Smooth muscle cell (in vitro differentiated cells): ENCODE measurements at regions not wholly inside any gene's neighbourhood (a gene's known extent, or its start where the extent isn't known, plus 50 kb on each side); places are given as distances from the start of the nearest gene placed in this dataset.

Experiments
- DNase-seq: peaks from one replicate; lab custom pipeline; 2025; ENCODE audit not compliant: unreplicated experiment; lab: John Stamatoyannopoulos, UW
- H2AFZ ChIP-seq: fragments of 200-600 bp; sonication (generic); 2 replicates; pipeline ENCODE4 v1.6.0; 2016; ENCODE audit warnings: antibody characterized with exemption, low read depth, mild to moderate bottlenecking
- H3F3A ChIP-seq: fragments of 200-600 bp; sonication (generic); 2 replicates; pipeline ENCODE4 v1.6.0; 2017; ENCODE audit warnings: antibody characterized with exemption, low read depth
- H3K27ac ChIP-seq: fragments of 200-600 bp; sonication (generic); 2 replicates; pipeline ENCODE4 v1.5.1; 2016; ENCODE audit warnings: low read depth, mild to moderate bottlenecking
- H3K27me3 ChIP-seq: fragments of 200-600 bp; sonication (generic); 2 replicates; pipeline ENCODE4 v1.6.1; 2016; ENCODE audit warnings: low read depth, mild to moderate bottlenecking
- H3K36me3 ChIP-seq: fragments of 200-600 bp; sonication (generic); 2 replicates; pipeline ENCODE4 v1.5.1; 2016; ENCODE audit warnings: low read depth
- H3K4me1 ChIP-seq: fragments of 200-600 bp; sonication (generic); 2 replicates; pipeline ENCODE4 v1.5.1; 2016; ENCODE audit warnings: low read depth
- H3K4me2 ChIP-seq: fragments of 200-600 bp; sonication (generic); 2 replicates; pipeline ENCODE4 v1.6.0; 2016; ENCODE audit warnings: mild to moderate bottlenecking
- H3K4me3 ChIP-seq: fragments of 200-600 bp; sonication (generic); 2 replicates; pipeline ENCODE4 v1.5.1; 2016; ENCODE audit warnings: mild to moderate bottlenecking
- H3K79me2 ChIP-seq: fragments of 200-600 bp; sonication (generic); 2 replicates; pipeline ENCODE4 v1.6.0; 2016; ENCODE audit warnings: low read depth, mild to moderate bottlenecking
- H3K9ac ChIP-seq: fragments of 200-600 bp; sonication (generic); 2 replicates; pipeline ENCODE4 v1.6.0; 2016; ENCODE audit warnings: low read depth
- H3K9me3 ChIP-seq: fragments of 200-600 bp; sonication (generic); replicated peaks from 2 replicates; pipeline ENCODE4 v1.5.1; 2016; ENCODE audit warnings: low read depth
- H4K20me1 ChIP-seq: fragments of 200-600 bp; sonication (generic); 2 replicates; pipeline ENCODE4 v1.6.0; 2016; ENCODE audit warnings: low read depth
- CTCF ChIP-seq: fragments of 200-600 bp; sonication (generic); IDR thresholded peaks from 2 replicates; pipeline ENCODE4 v1.5.1; 2017; ENCODE audit warnings: borderline replicate concordance, mild to moderate bottlenecking, antibody characterized with exemption; ENCODE audit not compliant: insufficient read depth, poor library complexity, severe bottlenecking
- WGBS: methylation state at CpG from one replicate; pipeline ENCODE4 v1.1.7; 2016; ENCODE audit warnings: low lambda C conversion rate; 5-methylcytosine and 5-hydroxymethylcytosine counted together

DNA sequence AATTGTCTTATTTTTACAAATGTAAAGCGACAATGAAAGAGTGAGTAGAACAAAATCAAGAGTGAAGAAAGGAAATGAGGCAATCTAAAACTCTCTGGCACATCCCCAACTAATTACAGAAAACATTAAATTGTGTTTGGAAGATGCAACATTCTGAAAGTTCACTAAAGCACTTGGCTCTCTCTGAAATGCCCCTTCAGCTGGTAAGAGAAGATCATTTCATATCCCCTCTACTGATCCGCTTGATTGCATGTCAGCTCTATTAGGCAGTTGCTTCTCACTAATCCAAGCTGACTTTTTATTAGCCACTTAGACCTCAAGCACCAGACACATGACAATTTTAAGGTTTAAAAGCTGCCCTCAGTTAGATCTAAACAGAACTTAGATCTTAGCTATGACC, 262.8 kb upstream of the PRMT6 start:
- Histone ChIP-seq H3K27ac (no peak overlapping the region), H3K4me2 (no peak overlapping the region), H3K4me1 (no peaks in the 10 kb centered on the region), H3K4me3 (no peak overlapping the region), H3K36me3 (no peaks in the 10 kb centered on the region), H4K20me1 (no peaks in the 10 kb centered on the region), H3K9me3 (no peaks in the 10 kb centered on the region), H2AFZ (no peak overlapping the region), H3K27me3 (no peaks in the 10 kb centered on the region), H3K9ac (no peak overlapping the region), H3F3A (no peaks in the 10 kb centered on the region), H3K79me2 (no peaks in the 10 kb centered on the region)
- no peak for DNase-seq
- TF ChIP-seq CTCF, result no peak
- 83% methylated on average over 2 of the region's 2 CpGs for WGBS

- Histone ChIP-seq H3K79me2 (no peaks in the 10 kb centered on the region), H3K9ac (no peak overlapping the region), H4K20me1 (no peaks in the 10 kb centered on the region), H3K36me3 (no peaks in the 10 kb centered on the region), H3F3A (no peaks in the 10 kb centered on the region), H3K27me3 (no peaks in the 10 kb centered on the region), H3K27ac (no peak overlapping the region), H3K4me2 (no peak overlapping the region), H2AFZ (no peak overlapping the region), H3K4me1 (no peaks in the 10 kb centered on the region), H3K4me3 (no peak overlapping the region), H3K9me3 (no peaks in the 10 kb centered on the region)
- WGBS, result 72% methylated on average over 4 of the region's 4 CpGs
- TF ChIP-seq CTCF, result no peak
- no peak for DNase-seq
These were observed 257.5 kb upstream of the PRMT6 start for GRCh38 chr1:106798991-106799390.

DNA sequence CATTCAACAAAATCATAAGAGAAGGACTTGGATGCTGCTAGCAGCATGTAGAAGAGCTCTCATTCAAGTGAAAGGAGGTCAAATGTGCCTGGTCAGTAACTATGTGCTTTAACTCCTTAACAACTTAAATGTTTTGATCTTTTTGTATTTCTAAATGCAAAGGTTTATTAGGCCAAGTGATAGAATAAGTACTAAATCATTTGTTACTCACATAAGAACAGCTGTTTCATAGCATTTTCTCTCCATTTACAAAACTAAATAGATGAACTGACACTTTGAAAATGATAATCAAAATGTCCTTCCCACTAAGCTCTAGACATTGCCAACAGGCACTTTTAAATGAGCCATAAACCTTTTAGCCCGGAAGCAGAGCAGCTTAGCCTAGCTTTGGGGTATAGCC, 254.3 kb upstream of the PRMT6 start:
- Histone ChIP-seq H3F3A (no peaks in the 10 kb centered on the region), H3K36me3 (no peaks in the 10 kb centered on the region), H3K27me3 (no peaks in the 10 kb centered on the region), H3K79me2 (no peaks in the 10 kb centered on the region), H3K4me3 (no peak overlapping the region), H3K4me1 (no peaks in the 10 kb centered on the region), H2AFZ (no peak overlapping the region), H3K27ac (no peak overlapping the region), H3K4me2 (no peak overlapping the region), H3K9me3 (no peaks in the 10 kb centered on the region), H4K20me1 (no peaks in the 10 kb centered on the region), H3K9ac (no peak overlapping the region)
- TF ChIP-seq CTCF, result no peak
- no peak for DNase-seq
- 81% methylated on average over 1 of the region's 1 CpG for WGBS

- no peaks in the 10 kb centered on the region for H3F3A ChIP-seq
- no peaks in the 10 kb centered on the region for H3K79me2 ChIP-seq
- WGBS, result 79% methylated on average over 2 of the region's 2 CpGs
- no peak overlapping the region for H3K4me2 ChIP-seq
- H3K9me3 ChIP-seq, result no peaks in the 10 kb centered on the region
- no peak overlapping the region for H3K4me3 ChIP-seq
- no peak overlapping the region for H3K9ac ChIP-seq
- no peak for TF ChIP-seq CTCF
- no peak for DNase-seq
- no peaks in the 10 kb centered on the region for H4K20me1 ChIP-seq
- no peak overlapping the region for H2AFZ ChIP-seq
- H3K4me1 ChIP-seq, result no peaks in the 10 kb centered on the region
- H3K36me3 ChIP-seq, result no peaks in the 10 kb centered on the region
- no peak overlapping the region for H3K27ac ChIP-seq
- H3K27me3 ChIP-seq, result no peaks in the 10 kb centered on the region
These were observed 242.1 kb upstream of the PRMT6 start for GRCh38 chr1:106814418-106814817.
